Lung (tissue), 11 donors: ENCODE measurements at regions not wholly inside any gene's neighbourhood (a gene's known extent, or its start where the extent isn't known, plus 50 kb on each side); places are given as distances from the start of the nearest gene placed in this dataset.

Experiments used
- ATAC-seq: fragments of 200-7000 bp; cut with Tn5 transposase; one replicate; pipeline ENCODE4 v1.9.1; 2020; ENCODE audit warnings: moderate number of reproducible peaks; ENCODE audit not compliant: insufficient read depth, low FRiP score
- DNase-seq, 3 donors: peaks; one replicate each; pipeline ENCODE4 v3.0.0-alpha.2; 2013 to 2017
- H3K27ac ChIP-seq, 2 donors: one replicate each; pipeline ENCODE4 v1.5.1; 2013; ENCODE audit warnings: mild to moderate bottlenecking in 2 of 2, moderate library complexity in 2 of 2, control low read depth in 1 of 2, inconsistent platforms in 1 of 2, low read depth in 1 of 2, low read length in 1 of 2
- H3K27me3 ChIP-seq, 3 donors: one replicate each; pipeline ENCODE4 v1.5.1; 2013; ENCODE audit warnings: low read length in 2 of 3; ENCODE audit not compliant: control insufficient read depth in 3 of 3, insufficient read depth in 3 of 3
- H3K36me3 ChIP-seq, 4 donors: one replicate each; pipeline ENCODE4 v1.5.1; 2013; ENCODE audit warnings: low read length in 4 of 4, mild to moderate bottlenecking in 1 of 4, moderate library complexity in 1 of 4; ENCODE audit not compliant: control insufficient read depth in 4 of 4, insufficient read depth in 4 of 4
- H3K4me1 ChIP-seq, 5 donors: one replicate each; pipeline ENCODE4 v1.5.1; 2013; ENCODE audit warnings: low read length in 5 of 5, mild to moderate bottlenecking in 2 of 5, moderate library complexity in 1 of 5; ENCODE audit not compliant: control insufficient read depth in 5 of 5, insufficient read depth in 5 of 5
- H3K4me3 ChIP-seq: one replicate; pipeline ENCODE4 v1.5.1; 2013; ENCODE audit warnings: mild to moderate bottlenecking, control low read depth, moderate library complexity
- H3K9ac ChIP-seq, 2 donors: one replicate each; pipeline ENCODE4 v1.5.1; 2013; ENCODE audit warnings: low read length in 2 of 2, control low read depth in 1 of 2; ENCODE audit not compliant: insufficient read depth in 1 of 2
- H3K9me3 ChIP-seq, 4 donors: one replicate each; pipeline ENCODE4 v1.5.1; 2013; ENCODE audit warnings: low read length in 3 of 4, mild to moderate bottlenecking in 1 of 4, moderate library complexity in 1 of 4; ENCODE audit not compliant: control insufficient read depth in 4 of 4, insufficient read depth in 3 of 4
- WGBS, 2 donors: extraction: QIAGEN DNeasy Blood & Tissue Kit; methylation state at CpG; one replicate each; pipeline ENCODE4 v1.1.7; 2013; 5-methylcytosine and 5-hydroxymethylcytosine counted together
- TF ChIP-seq, protein P1 (sequence below): IDR thresholded peaks from 2 replicates; pipeline ENCODE4 v1.5.1; 2012; ENCODE audit warnings: mild to moderate bottlenecking; ENCODE audit errors: control extremely low read depth, extremely low read depth
- donor health status: control.
- donor health status: control.
- donor health status: Bipolar disorder and iron deficiency.
- donor health status: healthy.
- donor health status: DM: yes; HTN: yes; CAD: no.

DNA sequence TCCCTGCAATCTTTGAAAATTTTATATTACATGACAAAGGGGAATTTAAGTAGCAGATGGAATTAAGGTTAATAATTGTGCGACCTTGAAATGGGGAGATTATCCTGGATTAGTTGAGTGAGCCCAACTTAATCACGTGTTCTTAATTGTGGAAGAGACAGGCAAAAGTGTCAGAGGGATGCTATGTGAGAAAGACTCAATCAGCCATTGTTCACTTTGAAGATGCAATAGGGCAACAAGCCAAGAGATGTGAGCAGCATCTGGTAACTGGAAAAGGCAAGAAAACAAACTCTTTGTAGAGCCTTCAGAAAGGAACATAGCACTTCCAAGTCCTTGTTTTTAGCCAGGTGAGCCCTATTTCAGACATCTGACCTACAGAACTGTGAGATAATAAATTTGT is 247.7 kb downstream of the SLITRK1 start:
- TF ChIP-seq, protein P1, sequence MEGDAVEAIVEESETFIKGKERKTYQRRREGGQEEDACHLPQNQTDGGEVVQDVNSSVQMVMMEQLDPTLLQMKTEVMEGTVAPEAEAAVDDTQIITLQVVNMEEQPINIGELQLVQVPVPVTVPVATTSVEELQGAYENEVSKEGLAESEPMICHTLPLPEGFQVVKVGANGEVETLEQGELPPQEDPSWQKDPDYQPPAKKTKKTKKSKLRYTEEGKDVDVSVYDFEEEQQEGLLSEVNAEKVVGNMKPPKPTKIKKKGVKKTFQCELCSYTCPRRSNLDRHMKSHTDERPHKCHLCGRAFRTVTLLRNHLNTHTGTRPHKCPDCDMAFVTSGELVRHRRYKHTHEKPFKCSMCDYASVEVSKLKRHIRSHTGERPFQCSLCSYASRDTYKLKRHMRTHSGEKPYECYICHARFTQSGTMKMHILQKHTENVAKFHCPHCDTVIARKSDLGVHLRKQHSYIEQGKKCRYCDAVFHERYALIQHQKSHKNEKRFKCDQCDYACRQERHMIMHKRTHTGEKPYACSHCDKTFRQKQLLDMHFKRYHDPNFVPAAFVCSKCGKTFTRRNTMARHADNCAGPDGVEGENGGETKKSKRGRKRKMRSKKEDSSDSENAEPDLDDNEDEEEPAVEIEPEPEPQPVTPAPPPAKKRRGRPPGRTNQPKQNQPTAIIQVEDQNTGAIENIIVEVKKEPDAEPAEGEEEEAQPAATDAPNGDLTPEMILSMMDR = no peak
- H3K27me3 ChIP-seq = no peaks in the 10 kb centered on the region
- H3K27ac ChIP-seq = no peak overlapping the region
- WGBS, 2 donors = 78 to 80% methylated on average over 2 of the region's 2 CpGs
- DNase-seq (no peak), ATAC-seq (no peak)
- H3K4me3 ChIP-seq = no peak overlapping the region
- H3K36me3 ChIP-seq = no peaks in the 10 kb centered on the region
- H3K9me3 ChIP-seq = no peaks in the 10 kb centered on the region
- H3K9ac ChIP-seq = no peak overlapping the region
- H3K4me1 ChIP-seq = no peaks in the 10 kb centered on the region

DNA sequence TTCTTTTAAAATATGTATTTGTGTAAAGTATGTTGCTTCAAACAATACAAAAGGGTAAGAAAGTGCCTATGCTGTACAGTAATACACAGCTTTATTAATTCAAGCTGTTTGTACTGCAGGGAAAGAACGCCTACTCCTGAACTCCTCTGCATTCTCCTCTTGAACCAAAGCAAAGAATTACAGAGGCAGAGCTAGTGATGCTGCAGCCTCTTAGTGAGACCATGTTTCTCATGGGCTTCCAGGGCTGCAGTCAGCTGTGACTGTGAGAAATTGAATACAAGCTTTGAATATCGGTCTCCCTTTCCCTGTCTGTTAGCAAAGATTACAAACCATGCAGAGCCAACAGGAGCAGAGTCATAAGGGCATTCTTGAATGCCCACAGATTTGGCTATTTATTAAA is 248.5 kb downstream of the SLITRK1 start:
- no peak overlapping the region for H3K9ac ChIP-seq
- H3K27me3 ChIP-seq = no peaks in the 10 kb centered on the region
- WGBS, 2 donors = 74 to 79% methylated on average over 2 of the region's 2 CpGs
- no peaks in the 10 kb centered on the region for H3K4me1 ChIP-seq
- no peak overlapping the region for H3K27ac ChIP-seq
- ATAC-seq (no peak), DNase-seq (no peak)
- no peak overlapping the region for H3K4me3 ChIP-seq
- no peaks in the 10 kb centered on the region for H3K36me3 ChIP-seq
- no peaks in the 10 kb centered on the region for H3K9me3 ChIP-seq
- TF ChIP-seq, protein P1 = no peak

DNA sequence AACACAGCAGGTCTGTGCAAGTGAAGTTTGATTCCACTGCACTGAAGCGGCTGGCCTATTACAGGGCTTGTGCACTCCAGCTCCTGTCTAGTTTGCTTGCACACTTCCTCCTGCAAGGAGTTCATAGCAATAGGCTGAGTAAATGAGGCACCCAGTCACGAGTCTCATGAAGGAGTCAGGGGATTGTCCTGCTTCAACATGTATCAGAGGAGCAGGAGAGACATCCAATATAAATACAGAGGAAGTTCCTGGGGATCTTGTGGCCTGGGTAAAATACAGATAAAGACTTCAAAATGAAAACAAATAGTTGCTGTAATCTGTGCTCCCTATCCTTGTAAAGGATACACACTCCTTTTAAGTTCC is 259.9 kb downstream of the SLITRK1 start:
- DNase-seq = no peak
- no peaks in the 10 kb centered on the region for H3K27me3 ChIP-seq
- H3K27ac ChIP-seq = no peak overlapping the region
- no peak for ATAC-seq
- H3K4me3 ChIP-seq = no peak overlapping the region
- no peaks in the 10 kb centered on the region for H3K36me3 ChIP-seq
- peaks cover 0 to 5% (median 0%) of the 10 kb centered on the region in 4 donors for H3K9me3 ChIP-seq
- 72 to 75% methylated on average over 2 of the region's 2 CpGs for WGBS, 2 donors
- no peak overlapping the region for H3K9ac ChIP-seq
- TF ChIP-seq, protein P1 = no peak
- H3K4me1 ChIP-seq = no peaks in the 10 kb centered on the region

DNA sequence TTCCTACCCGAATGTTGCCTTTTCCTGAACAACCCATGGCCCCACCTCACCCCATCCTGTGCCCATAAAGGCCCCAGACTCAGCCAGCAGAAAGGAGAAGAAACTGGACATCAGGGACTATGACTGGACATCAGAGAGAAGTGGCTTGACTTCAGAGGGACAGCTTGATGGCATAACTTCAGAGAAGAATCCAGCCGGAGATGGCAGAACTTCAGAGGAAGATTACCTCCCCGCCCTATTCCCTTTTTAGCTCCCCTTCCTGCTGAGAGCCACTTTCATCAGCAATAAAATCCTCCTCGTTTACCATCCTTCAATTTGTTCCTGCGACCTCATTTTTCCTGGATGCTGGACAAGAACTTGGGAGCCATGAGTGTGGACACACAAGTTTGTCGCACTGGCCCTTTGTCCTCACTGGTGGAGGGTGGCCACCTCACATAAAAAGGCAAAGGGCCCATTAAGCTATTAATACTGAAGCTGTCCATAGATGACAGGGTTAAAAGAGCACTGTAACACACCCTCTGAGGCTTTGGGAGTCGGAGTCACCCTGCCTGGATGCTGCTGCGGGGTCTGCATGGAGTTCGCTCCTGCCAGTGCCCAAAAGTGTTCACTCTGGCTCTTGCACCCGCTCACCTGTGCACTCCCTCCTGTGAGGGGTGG is 260.4 kb downstream of the SLITRK1 start:
- H3K36me3 ChIP-seq = no peaks in the 10 kb centered on the region
- H3K9me3 ChIP-seq = peaks cover 0 to 5% (median 0%) of the 10 kb centered on the region in 4 donors
- no peaks in the 10 kb centered on the region for H3K4me1 ChIP-seq
- no peaks in the 10 kb centered on the region for H3K27me3 ChIP-seq
- 88 to 93% methylated on average over 10 of the region's 10 CpGs for WGBS, 2 donors
- DNase-seq (no peak), ATAC-seq (no peak)
- no peak overlapping the region for H3K27ac ChIP-seq
- H3K9ac ChIP-seq = no peak overlapping the region
- TF ChIP-seq, protein P1 = no peak
- H3K4me3 ChIP-seq = no peak overlapping the region
